ENCODE measurements at regions not wholly inside any gene's neighbourhood (a gene's known extent, or its start where the extent isn't known, plus 50 kb on each side); places are given as distances from the start of the nearest gene placed in this dataset.

DNA sequence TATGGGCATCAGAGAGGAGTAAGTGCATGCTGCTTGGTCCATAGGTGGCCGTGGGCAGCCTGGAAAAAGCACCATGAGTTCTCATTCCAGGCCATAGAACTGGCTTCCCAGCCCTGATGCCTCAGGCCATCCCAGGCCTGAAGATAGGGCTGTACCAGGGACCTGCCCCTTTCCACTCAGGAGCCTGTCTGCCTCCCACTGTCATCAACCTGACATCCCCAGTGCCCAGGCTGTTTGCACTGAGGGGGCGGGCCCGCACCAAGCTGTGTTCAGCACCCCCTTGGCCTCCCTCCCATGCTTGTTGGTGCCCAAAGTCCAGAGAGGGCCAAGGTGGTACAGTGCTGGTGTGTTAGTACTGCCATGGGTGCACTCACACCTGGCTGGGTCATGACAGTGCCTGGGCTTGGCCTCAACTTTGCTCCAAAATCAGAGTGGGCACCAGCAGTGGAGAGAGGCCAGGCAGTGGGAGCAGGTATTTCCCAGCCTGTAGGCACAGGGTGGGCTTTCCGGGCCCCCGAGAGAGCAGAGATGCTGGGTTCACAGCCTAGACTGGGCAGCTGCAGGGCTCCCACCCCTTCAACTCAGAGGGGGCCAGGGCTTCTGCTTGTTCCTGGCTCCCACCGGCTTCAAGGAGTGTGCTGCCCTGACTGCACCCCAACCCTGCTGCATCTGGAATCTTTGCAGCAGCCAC lies 556.1 kb downstream of the SI start:
- POLR2A ChIA-PET (ENCODE audit: partially characterized antibody), result no interaction called here

DNA sequence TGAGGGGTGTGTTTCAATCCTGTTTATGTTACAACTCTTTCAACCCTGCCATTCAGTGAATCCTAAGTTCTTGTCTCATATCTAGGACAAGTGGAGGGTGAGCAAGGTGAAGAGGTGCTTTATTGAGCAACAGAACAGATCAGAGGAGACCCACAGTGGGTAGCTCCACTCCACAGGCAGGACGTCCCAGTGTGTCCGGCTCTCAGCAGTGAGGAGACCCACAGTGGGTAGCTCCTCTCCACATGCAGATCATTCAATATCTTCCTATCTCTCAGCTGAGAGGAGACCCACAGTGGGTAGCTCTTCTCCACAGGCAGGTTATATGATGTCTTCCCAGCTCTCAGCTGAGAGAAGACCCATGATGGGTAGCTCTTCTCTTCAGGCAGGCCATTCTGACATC lies 556.7 kb downstream of the SI start:
- CTCF ChIA-PET (ENCODE audit: partially characterized antibody), result no interaction called here
- H3K9me3 Mint-ChIP-seq, result peaks cover 0 to 22% (median 15%) of the 10 kb centered on the region in 8 donors
- no peak overlapping the region for H3K4me3 ChIP-seq (ENCODE audit: low read length in 2 of 2)
- POLR2A ChIA-PET (ENCODE audit: partially characterized antibody), result no interaction called here
- H3K27me3 Mint-ChIP-seq, result no peaks in the 10 kb centered on the region
- DNase-seq, result no peak
- no peaks in the 10 kb centered on the region for H3K9me3 ChIP-seq (ENCODE audit: control insufficient read depth in 1 of 2, low read length in 2 of 2)
- no peak overlapping the region for H3K27ac Mint-ChIP-seq
- H3K27ac ChIP-seq (ENCODE audit: low read depth, low read length), result no peak overlapping the region
- intact Hi-C loops (cut with micrococcal nuclease), result no loop called here
- H3K27me3 ChIP-seq (ENCODE audit: insufficient read depth, low read length), result no peaks in the 10 kb centered on the region
- H3K4me1 Mint-ChIP-seq, result no peaks in the 10 kb centered on the region
- no peak overlapping the region for H3K4me3 Mint-ChIP-seq
- H3K4me1 ChIP-seq (ENCODE audit: insufficient read depth, low read length), result no peaks in the 10 kb centered on the region
- H3K36me3 ChIP-seq (ENCODE audit: insufficient read depth, low read length), result no peaks in the 10 kb centered on the region
- H3K36me3 Mint-ChIP-seq, result no peaks in the 10 kb centered on the region

More for the DNA sequence above, 556.1 kb downstream of the SI start:
- Mint-ChIP-seq H3K27me3 (no peaks in the 10 kb centered on the region), H3K4me3 (no peak overlapping the region), H3K4me1 (no peaks in the 10 kb centered on the region), H3K9me3 (peaks cover 0 to 22% (median 14%) of the 10 kb centered on the region in 8 donors), H3K36me3 (no peaks in the 10 kb centered on the region), H3K27ac (no peak overlapping the region)
- Histone ChIP-seq H3K4me3 (ENCODE audit: low read length in 2 of 2) (no peak overlapping the region), H3K27me3 (ENCODE audit: insufficient read depth, low read length) (no peaks in the 10 kb centered on the region), H3K27ac (ENCODE audit: low read depth, low read length) (no peak overlapping the region), H3K4me1 (ENCODE audit: insufficient read depth, low read length) (no peaks in the 10 kb centered on the region), H3K9me3 (ENCODE audit: control insufficient read depth in 1 of 2, low read length in 2 of 2) (no peaks in the 10 kb centered on the region), H3K36me3 (ENCODE audit: insufficient read depth, low read length) (no peaks in the 10 kb centered on the region)
- DNase-seq, result no peak
- CTCF ChIA-PET (ENCODE audit: partially characterized antibody), result no interaction called here
- intact Hi-C loops (cut with micrococcal nuclease), result no loop called here

DNA sequence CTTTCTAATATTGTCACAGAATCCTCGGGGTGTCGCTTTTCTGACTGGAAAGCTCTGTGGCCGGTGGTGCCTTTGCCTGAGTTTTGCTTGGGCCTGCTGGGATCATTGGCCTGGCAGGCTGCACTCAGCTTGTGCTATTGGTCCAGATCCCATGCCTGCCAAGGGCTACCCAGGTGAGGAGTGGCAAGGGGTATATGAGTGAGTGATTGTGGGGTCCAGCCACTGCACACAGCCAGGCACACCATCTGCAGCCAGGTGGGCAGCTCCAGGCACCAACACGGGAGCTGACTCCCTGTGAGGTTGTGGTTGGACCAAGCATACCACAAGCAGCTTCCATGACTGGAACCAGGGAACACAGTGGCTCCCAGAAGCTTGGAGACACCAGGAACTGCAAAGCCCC lies 557.2 kb downstream of the SI start:
- Histone ChIP-seq H3K36me3 (ENCODE audit: insufficient read depth, low read length) (no peaks in the 10 kb centered on the region), H3K27ac (ENCODE audit: low read depth, low read length) (no peak overlapping the region), H3K4me3 (ENCODE audit: low read length in 2 of 2) (no peak overlapping the region), H3K27me3 (ENCODE audit: insufficient read depth, low read length) (no peaks in the 10 kb centered on the region), H3K9me3 (ENCODE audit: control insufficient read depth in 1 of 2, low read length in 2 of 2) (no peaks in the 10 kb centered on the region), H3K4me1 (ENCODE audit: insufficient read depth, low read length) (no peaks in the 10 kb centered on the region)
- ChIA-PET POLR2A (ENCODE audit: partially characterized antibody) (no interaction called here), CTCF (ENCODE audit: partially characterized antibody) (no interaction called here)
- Mint-ChIP-seq H3K27me3 (no peaks in the 10 kb centered on the region), H3K4me1 (no peaks in the 10 kb centered on the region), H3K9me3 (peaks cover 0 to 22% (median 15%) of the 10 kb centered on the region in 8 donors), H3K4me3 (no peak overlapping the region), H3K36me3 (no peaks in the 10 kb centered on the region), H3K27ac (no peak overlapping the region)
- DNase-seq, result no peak
- intact Hi-C loops (cut with micrococcal nuclease), result no loop called here

DNA sequence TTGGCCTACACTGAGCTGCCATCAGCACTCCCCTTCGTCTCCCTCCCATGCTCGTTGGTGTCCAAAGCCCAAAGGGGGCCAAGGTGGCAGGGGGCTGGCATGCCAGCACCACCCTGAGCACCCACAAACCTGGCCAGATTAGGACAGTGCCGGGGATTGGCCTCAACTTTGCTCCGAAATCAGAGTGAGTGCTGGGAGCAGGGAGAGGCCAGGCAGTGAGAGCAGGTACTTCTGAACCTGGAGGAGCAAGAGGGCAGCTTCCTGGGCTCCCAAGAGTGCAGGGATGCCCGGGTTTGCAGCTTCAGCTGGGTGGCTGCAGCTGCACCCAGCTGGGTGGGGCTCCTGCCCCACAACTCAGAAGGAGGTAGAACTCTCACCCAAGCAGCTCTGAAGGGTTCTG lies 563.0 kb downstream of the SI start:
- Histone ChIP-seq H3K27me3 (ENCODE audit: insufficient read depth, low read length) (no peaks in the 10 kb centered on the region), H3K9me3 (ENCODE audit: control insufficient read depth in 1 of 2, low read length in 2 of 2) (no peaks in the 10 kb centered on the region), H3K4me3 (ENCODE audit: low read length in 2 of 2) (no peak overlapping the region), H3K27ac (ENCODE audit: low read depth, low read length) (no peak overlapping the region), H3K4me1 (ENCODE audit: insufficient read depth, low read length) (no peaks in the 10 kb centered on the region), H3K36me3 (ENCODE audit: insufficient read depth, low read length) (no peaks in the 10 kb centered on the region)
- no peaks in the 10 kb centered on the region for H3K36me3 Mint-ChIP-seq
- H3K9me3 Mint-ChIP-seq, result peaks cover 3 to 12% (median 9%) of the 10 kb centered on the region in 8 donors
- H3K4me3 Mint-ChIP-seq, result no peak overlapping the region
- no peaks in the 10 kb centered on the region for H3K4me1 Mint-ChIP-seq
- intact Hi-C loops (cut with micrococcal nuclease), result no loop called here
- ChIA-PET CTCF (ENCODE audit: partially characterized antibody) (no interaction called here), POLR2A (ENCODE audit: partially characterized antibody) (no interaction called here)
- no peaks in the 10 kb centered on the region for H3K27me3 Mint-ChIP-seq
- no peak for DNase-seq
- no peak overlapping the region for H3K27ac Mint-ChIP-seq

DNA sequence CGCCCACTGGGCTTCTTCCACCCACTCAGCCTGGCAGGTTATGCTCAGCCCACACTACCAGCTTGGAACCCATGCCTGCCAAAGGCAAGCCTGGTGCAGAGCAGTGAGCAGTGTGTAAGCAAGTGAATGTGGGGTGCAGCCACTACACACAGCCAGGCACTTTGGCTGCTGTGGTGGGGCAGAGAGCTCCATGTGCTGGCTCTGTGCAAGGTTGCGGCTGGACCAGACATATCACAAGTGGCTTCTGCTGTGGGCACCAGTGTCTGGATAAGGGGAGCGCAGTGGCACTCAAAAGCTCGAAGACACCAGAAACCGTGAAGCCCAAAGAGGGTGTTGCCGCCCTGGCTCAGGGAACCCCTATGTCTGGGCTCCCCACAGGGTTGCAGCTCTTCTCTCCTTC lies 563.7 kb downstream of the SI start:
- H3K9me3 Mint-ChIP-seq, result peaks cover 3 to 12% (median 9%) of the 10 kb centered on the region in 8 donors
- intact Hi-C loops (cut with micrococcal nuclease), result no loop called here
- no peak overlapping the region for H3K27ac Mint-ChIP-seq
- Histone ChIP-seq H3K36me3 (ENCODE audit: insufficient read depth, low read length) (no peaks in the 10 kb centered on the region), H3K9me3 (ENCODE audit: control insufficient read depth in 1 of 2, low read length in 2 of 2) (no peaks in the 10 kb centered on the region), H3K27ac (ENCODE audit: low read depth, low read length) (no peak overlapping the region), H3K27me3 (ENCODE audit: insufficient read depth, low read length) (no peaks in the 10 kb centered on the region), H3K4me1 (ENCODE audit: insufficient read depth, low read length) (no peaks in the 10 kb centered on the region), H3K4me3 (ENCODE audit: low read length in 2 of 2) (no peak overlapping the region)
- no peaks in the 10 kb centered on the region for H3K27me3 Mint-ChIP-seq
- H3K4me3 Mint-ChIP-seq, result no peak overlapping the region
- POLR2A ChIA-PET (ENCODE audit: partially characterized antibody), result no interaction called here
- no peak for DNase-seq
- CTCF ChIA-PET (ENCODE audit: partially characterized antibody), result no interaction called here
- H3K4me1 Mint-ChIP-seq, result no peaks in the 10 kb centered on the region
- no peaks in the 10 kb centered on the region for H3K36me3 Mint-ChIP-seq

DNA sequence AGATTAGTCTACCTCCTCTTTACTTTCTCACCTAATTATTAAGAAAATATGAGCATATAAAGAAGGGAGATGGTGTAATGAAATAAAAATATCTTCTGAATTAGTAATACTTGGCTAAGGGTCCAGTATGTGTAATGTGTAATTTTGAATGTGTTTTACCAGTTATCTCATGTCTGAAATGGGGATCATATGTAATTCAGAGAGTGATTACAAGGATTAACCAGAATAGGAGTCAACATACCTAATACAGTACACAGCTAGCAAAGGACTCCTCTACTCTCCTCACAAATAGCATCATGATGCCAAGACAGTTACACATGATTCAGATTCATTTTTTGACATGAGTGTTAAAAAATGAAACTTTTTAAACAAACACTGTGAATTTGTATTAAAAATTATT lies 570.4 kb downstream of the SI start:
- ChIA-PET CTCF (ENCODE audit: partially characterized antibody) (no interaction called here), POLR2A (ENCODE audit: partially characterized antibody) (no interaction called here)
- H3K4me3 ChIP-seq (ENCODE audit: low read length in 2 of 2), result no peak overlapping the region
- H3K27me3 ChIP-seq (ENCODE audit: insufficient read depth, low read length), result no peaks in the 10 kb centered on the region
- Mint-ChIP-seq H3K9me3 (peaks cover 2 to 18% (median 10%) of the 10 kb centered on the region in 8 donors), H3K4me3 (no peak overlapping the region), H3K36me3 (no peaks in the 10 kb centered on the region), H3K27ac (no peak overlapping the region), H3K27me3 (no peaks in the 10 kb centered on the region), H3K4me1 (no peaks in the 10 kb centered on the region)
- DNase-seq, result no peak
- intact Hi-C loops (cut with micrococcal nuclease), result no loop called here
- no peaks in the 10 kb centered on the region for H3K4me1 ChIP-seq (ENCODE audit: insufficient read depth, low read length)
- H3K36me3 ChIP-seq (ENCODE audit: insufficient read depth, low read length), result no peaks in the 10 kb centered on the region
- no peaks in the 10 kb centered on the region for H3K9me3 ChIP-seq (ENCODE audit: control insufficient read depth in 1 of 2, low read length in 2 of 2)
- no peak overlapping the region for H3K27ac ChIP-seq (ENCODE audit: low read depth, low read length)

DNA sequence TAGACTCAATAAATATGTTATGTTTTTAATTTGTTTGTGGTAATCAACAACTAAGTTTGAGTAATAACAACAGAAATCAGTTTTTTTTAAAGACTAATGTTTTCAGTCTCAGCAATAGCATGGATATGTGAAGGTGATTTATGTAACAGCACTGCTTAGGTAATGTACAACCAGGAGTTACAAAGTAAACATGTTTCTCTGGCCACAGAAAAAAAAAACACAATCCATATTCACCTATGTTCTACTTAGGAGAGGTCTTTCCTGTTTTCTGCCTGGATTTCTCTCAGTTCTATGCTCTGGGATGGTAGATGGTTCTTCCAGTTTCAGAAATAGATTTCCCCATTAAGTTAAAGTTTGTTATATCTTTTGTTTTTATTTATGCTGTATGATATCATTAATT lies 579.4 kb downstream of the SI start:
- POLR2A ChIA-PET (ENCODE audit: partially characterized antibody), result no interaction called here
- H3K27me3 Mint-ChIP-seq, result no peaks in the 10 kb centered on the region

DNA sequence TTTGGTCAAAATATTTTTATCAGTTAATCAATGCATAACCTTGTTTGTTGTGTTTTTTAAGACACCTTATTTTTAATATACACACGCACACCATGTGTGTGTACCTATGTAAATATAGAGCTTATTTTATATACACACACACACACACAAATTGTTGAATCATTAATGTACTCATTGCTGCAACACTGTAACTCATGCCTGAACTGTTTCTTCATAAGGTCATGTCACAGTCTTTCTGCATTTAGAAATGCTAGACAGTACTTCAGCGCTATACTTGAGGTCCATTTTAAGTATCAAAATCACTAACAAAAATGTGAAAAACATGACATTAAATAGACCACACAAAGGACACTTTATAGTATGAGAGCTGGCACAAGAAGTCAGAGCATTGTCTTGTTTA lies 589.4 kb downstream of the SI start:
- Histone ChIP-seq H3K27me3 (ENCODE audit: insufficient read depth, low read length) (no peaks in the 10 kb centered on the region), H3K27ac (ENCODE audit: low read depth, low read length) (no peak overlapping the region), H3K4me3 (ENCODE audit: low read length in 2 of 2) (no peak overlapping the region), H3K4me1 (ENCODE audit: insufficient read depth, low read length) (no peaks in the 10 kb centered on the region), H3K9me3 (ENCODE audit: control insufficient read depth in 1 of 2, low read length in 2 of 2) (no peaks in the 10 kb centered on the region), H3K36me3 (ENCODE audit: insufficient read depth, low read length) (no peaks in the 10 kb centered on the region)
- no peaks in the 10 kb centered on the region for H3K27me3 Mint-ChIP-seq
- intact Hi-C loops (cut with micrococcal nuclease), result no loop called here
- no peak overlapping the region for H3K27ac Mint-ChIP-seq
- H3K9me3 Mint-ChIP-seq, result peaks cover 0 to 6% (median 3%) of the 10 kb centered on the region in 8 donors
- ChIA-PET CTCF (ENCODE audit: partially characterized antibody) (no interaction called here), POLR2A (ENCODE audit: partially characterized antibody) (no interaction called here)
- no peaks in the 10 kb centered on the region for H3K36me3 Mint-ChIP-seq
- H3K4me3 Mint-ChIP-seq, result no peak overlapping the region
- no peak for DNase-seq
- H3K4me1 Mint-ChIP-seq, result no peaks in the 10 kb centered on the region

More for the DNA sequence above, 579.4 kb downstream of the SI start:
- intact Hi-C loops (cut with micrococcal nuclease), result no loop called here
- Histone ChIP-seq H3K27me3 (ENCODE audit: insufficient read depth, low read length) (no peaks in the 10 kb centered on the region), H3K4me3 (ENCODE audit: low read length in 2 of 2) (no peak overlapping the region), H3K9me3 (ENCODE audit: control insufficient read depth in 1 of 2, low read length in 2 of 2) (no peaks in the 10 kb centered on the region), H3K27ac (ENCODE audit: low read depth, low read length) (no peak overlapping the region), H3K4me1 (ENCODE audit: insufficient read depth, low read length) (no peaks in the 10 kb centered on the region), H3K36me3 (ENCODE audit: insufficient read depth, low read length) (no peaks in the 10 kb centered on the region)
- DNase-seq, result no peak
- H3K27ac Mint-ChIP-seq, result no peak overlapping the region
- no peak overlapping the region for H3K4me3 Mint-ChIP-seq
- H3K4me1 Mint-ChIP-seq, result no peaks in the 10 kb centered on the region
- no peaks in the 10 kb centered on the region for H3K36me3 Mint-ChIP-seq
- peaks cover 0 to 15% (median 4%) of the 10 kb centered on the region in 8 donors for H3K9me3 Mint-ChIP-seq
- CTCF ChIA-PET (ENCODE audit: partially characterized antibody), result no interaction called here

Data from CD4-positive, alpha-beta memory T cell (primary cell).